HCT116 (cell line): ENCODE measurements at regions not wholly inside any gene's neighbourhood (a gene's known extent, or its start where the extent isn't known, plus 50 kb on each side); places are given as distances from the start of the nearest gene placed in this dataset.

ENCODE experiments used
- ATAC-seq: fragments of 200-7000 bp; cut with Tn5 transposase; 2 replicates; pipeline ENCODE4 v1.9.1; 2020; ENCODE audit warnings: mild to moderate bottlenecking, moderate library complexity
- BruUV-seq: library from RNA; stranded (reverse); fragments of 400-500 nt; replicated peaks from 2 replicates; lab custom pipeline; 2021; lab: Mats Ljungman, UMichigan
- CTCF ChIA-PET: fragments of 300-600 bp; sonication (Branson Sonifier 250); formaldehyde crosslinking; loops from one replicate; lab custom pipeline; 2021; ENCODE audit warnings: antibody characterized with exemption; lab: Charles Lee
- POLR2A ChIA-PET: fragments of 300-600, 350-600 bp; sonication (Branson Sonifier 250); formaldehyde crosslinking; loops from one replicate; lab custom pipeline; 2021; ENCODE audit warnings: antibody characterized with exemption; lab: Charles Lee
- RAD21 ChIA-PET, 2 experiments: fragments of 300-600 bp; sonication (Branson Sonifier 250); formaldehyde crosslinking; loops; one replicate each; lab custom pipeline; 2023; ENCODE audit warnings: low total read pairs in 2 of 2; ENCODE audit not compliant: uncharacterized antibody in 2 of 2, unreplicated experiment in 2 of 2, low non-redundant PET in 1 of 2; lab: Charles Lee
- DNase-seq: peaks from one replicate; pipeline ENCODE4 v3.0.0-alpha.2; 2010; ENCODE audit warnings: low read depth, low spot score
- H2AFZ ChIP-seq: fragments of 200-600 bp; shearing (Covaris generic), sonication (generic); 2 replicates; pipeline ENCODE4 v1.6.1; 2017; ENCODE audit warnings: low read depth, mixed run types, mixed read lengths, antibody characterized with exemption, low read length; ENCODE audit not compliant: poor library complexity, severe bottlenecking
- H3K27ac ChIP-seq: 2 replicates; pipeline ENCODE4 v1.5.1; 2012; ENCODE audit warnings: low read depth, low read length
- H3K27me3 ChIP-seq: fragments of 200-600 bp; sonication (generic); 2 replicates; pipeline ENCODE4 v1.6.1; 2016; ENCODE audit warnings: mixed run types, low read length, mixed read lengths; ENCODE audit not compliant: insufficient read depth
- H3K36me3 ChIP-seq, 2 experiments: fragments of 200-500 bp in 1 of 2; fragments of 200-600 bp in 1 of 2; sonication (Bioruptor generic) in 1 of 2; sonication (generic) in 1 of 2; 2 replicates each; pipeline versions ENCODE4 v1.5.1 to v1.6.1; 2014 to 2016; ENCODE audit warnings: low read length in 2 of 2, inconsistent platforms in 1 of 2, mixed read lengths in 1 of 2, mixed run types in 1 of 2; ENCODE audit not compliant: insufficient read depth in 2 of 2, control insufficient read depth in 1 of 2
- H3K4me1 ChIP-seq, 2 experiments: fragments of 200-600 bp in 1 of 2; sonication (generic) in 1 of 2; 2 replicates each; pipeline versions ENCODE4 v1.5.1 to v1.6.1; 2012 to 2017; ENCODE audit warnings: low read length in 2 of 2, inconsistent platforms in 1 of 2, mild to moderate bottlenecking in 1 of 2, mixed read lengths in 1 of 2, mixed run types in 1 of 2, moderate library complexity in 1 of 2; ENCODE audit not compliant: insufficient read depth in 2 of 2, control insufficient read depth in 1 of 2
- H3K4me2 ChIP-seq: fragments of 200-600 bp; sonication (generic); 2 replicates; pipeline ENCODE4 v1.6.1; 2017; ENCODE audit warnings: mixed run types, low read length, mixed read lengths
- H3K4me3 ChIP-seq, 2 experiments: fragments of 200-600 bp in 1 of 2; sonication (generic) in 1 of 2; replicated peaks in 1 of 2; 2 replicates each; pipeline ENCODE4 v1.5.1; 2011 to 2016; ENCODE audit warnings: low read length in 2 of 2, control low read depth in 1 of 2, low read depth in 1 of 2, mild to moderate bottlenecking in 1 of 2, mixed read lengths in 1 of 2, mixed run types in 1 of 2
- H3K79me2 ChIP-seq: fragments of 200-600 bp; sonication (generic); 2 replicates; pipeline ENCODE4 v1.6.1; 2017; ENCODE audit warnings: mild to moderate bottlenecking, mixed run types, low read length, moderate library complexity, mixed read lengths; ENCODE audit not compliant: insufficient read depth
- H3K9ac ChIP-seq: fragments of 200-600 bp; sonication (generic); 2 replicates; pipeline ENCODE4 v1.6.1; 2016; ENCODE audit warnings: low read length, mixed read lengths
- H3K9me2 ChIP-seq: fragments of 200-600 bp; sonication (generic), shearing (Covaris generic); 2 replicates; pipeline ENCODE4 v1.6.1; 2017; ENCODE audit warnings: mixed run types, mild to moderate bottlenecking, moderate library complexity; ENCODE audit not compliant: insufficient read depth
- H3K9me3 ChIP-seq, 2 experiments: fragments of 200-500 bp in 1 of 2; fragments of 200-600 bp in 1 of 2; sonication (Bioruptor generic) in 1 of 2; sonication (generic) in 1 of 2; 2 replicates each; pipeline ENCODE4 v1.6.1; 2014 to 2017; ENCODE audit warnings: low read length in 2 of 2, mixed read lengths in 2 of 2, inconsistent platforms in 1 of 2, low read depth in 1 of 2, mild to moderate bottlenecking in 1 of 2, mixed run types in 1 of 2, moderate library complexity in 1 of 2; ENCODE audit not compliant: control insufficient read depth in 1 of 2, insufficient read depth in 1 of 2
- H4K20me1 ChIP-seq: fragments of 200-600 bp; sonication (generic), shearing (Covaris generic); 2 replicates; pipeline ENCODE4 v1.6.1; 2017; ENCODE audit warnings: mixed run types, mild to moderate bottlenecking, moderate library complexity; ENCODE audit not compliant: insufficient read depth
- CBX3 ChIP-seq: IDR thresholded peaks from 2 replicates; pipeline ENCODE4 v1.6.1; 2012; ENCODE audit warnings: low read depth
- CEBPB ChIP-seq: IDR thresholded peaks from 2 replicates; pipeline ENCODE4 v1.6.1; 2012; ENCODE audit warnings: low read depth
- EGR1 ChIP-seq: IDR thresholded peaks from 2 replicates; pipeline ENCODE4 v1.6.1; 2012; ENCODE audit warnings: low read depth
- EZH2phosphoT487 ChIP-seq: fragments of 200-600 bp; IDR thresholded peaks from 2 replicates; pipeline ENCODE4 v1.6.1; 2018; ENCODE audit warnings: antibody characterized with exemption, borderline replicate concordance
- POLR2A ChIP-seq: IDR thresholded peaks from 2 replicates; pipeline ENCODE4 v1.7.0; 2011; ENCODE audit warnings: borderline replicate concordance; ENCODE audit not compliant: insufficient read depth, insufficient read length; ENCODE audit errors: extremely low read depth
- POLR2AphosphoS5 ChIP-seq: IDR thresholded peaks from 2 replicates; pipeline ENCODE4 v1.6.1; 2011; ENCODE audit warnings: mild to moderate bottlenecking, low read depth, low read length, moderate library complexity
- YY1 ChIP-seq: IDR thresholded peaks from 2 replicates; pipeline ENCODE4 v1.6.1; 2011; ENCODE audit warnings: low read length, low read depth, moderate library complexity, mild to moderate bottlenecking; ENCODE audit not compliant: insufficient replicate concordance; ENCODE audit errors: extremely low read depth
- intact Hi-C: fragments of 100-400 bp; cut with micrococcal nuclease; formaldehyde crosslinking; loops from 2 replicates; pipeline ENCODE4 v1.10.0; 2022
- TF ChIP-seq, protein P1 (sequence below): IDR thresholded peaks from 2 replicates; pipeline ENCODE4 v1.6.1; 2011; ENCODE audit warnings: mild to moderate bottlenecking, low read length, moderate library complexity; ENCODE audit not compliant: insufficient replicate concordance; ENCODE audit errors: extremely low read depth
- TF ChIP-seq, protein P2 (sequence below), 3 experiments: fragments of 200-600 bp in 1 of 3; sonication (generic) in 1 of 3; IDR thresholded peaks in 2 of 3; conservative IDR thresholded peaks in 1 of 3; 2 replicates each; pipeline ENCODE4 v1.5.1; 2012 to 2017; ENCODE audit warnings: low read depth in 2 of 3, low read length in 2 of 3, antibody characterized with exemption in 1 of 3, borderline replicate concordance in 1 of 3, control low read depth in 1 of 3, mild to moderate bottlenecking in 1 of 3, mixed read lengths in 1 of 3, mixed run types in 1 of 3, moderate library complexity in 1 of 3; ENCODE audit not compliant: insufficient read depth in 1 of 3
- TF ChIP-seq, protein P3 (sequence below): IDR thresholded peaks from 2 replicates; pipeline ENCODE4 v1.6.1; 2012

DNA sequence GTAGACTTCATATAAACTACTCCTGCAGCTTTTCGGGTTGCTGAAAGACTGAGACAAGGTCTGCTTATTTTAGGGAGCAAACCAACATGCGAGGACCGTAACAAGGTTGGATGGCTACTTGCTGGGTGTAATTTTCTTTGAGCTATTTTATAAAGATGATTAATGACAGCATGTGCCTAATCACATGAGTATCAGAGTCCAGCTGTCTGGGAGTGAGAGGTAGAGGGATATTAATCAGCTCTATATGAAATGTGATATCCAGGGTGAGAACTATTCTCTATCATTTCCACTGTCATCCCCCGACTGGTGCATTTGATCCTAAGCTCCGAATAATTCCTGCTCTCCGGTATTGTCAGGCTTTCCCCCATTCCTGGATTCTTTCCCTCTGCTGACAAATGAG is 193.8 kb upstream of the HMHB1 start:
- intact Hi-C loops: no loop called here
- no peak overlapping the region for H2AFZ ChIP-seq
- ChIA-PET POLR2A (no interaction called here), CTCF (no interaction called here), RAD21 (no interaction called here)
- no peaks in the 10 kb centered on the region for H3K9me3 ChIP-seq
- H3K9ac ChIP-seq: no peak overlapping the region
- no peaks in the 10 kb centered on the region for H3K36me3 ChIP-seq
- no TSS peak for BruUV-seq
- no peak overlapping the region for H3K27ac ChIP-seq
- H3K79me2 ChIP-seq: no peaks in the 10 kb centered on the region
- no peaks in the 10 kb centered on the region for H3K27me3 ChIP-seq
- no peaks in the 10 kb centered on the region for H3K4me1 ChIP-seq
- no peak overlapping the region for H3K4me2 ChIP-seq
- DNase-seq: no peak
- no peak overlapping the region for H3K4me3 ChIP-seq
- no peak for TF ChIP-seq POLR2A
- TF ChIP-seq CBX3: no peak
- no peak for TF ChIP-seq EZH2phosphoT487
- TF ChIP-seq YY1: no peak
- TF ChIP-seq POLR2AphosphoS5: no peak
- H3K9me2 ChIP-seq: no peaks in the 10 kb centered on the region
- no peak for ATAC-seq
- H4K20me1 ChIP-seq: no peaks in the 10 kb centered on the region

DNA sequence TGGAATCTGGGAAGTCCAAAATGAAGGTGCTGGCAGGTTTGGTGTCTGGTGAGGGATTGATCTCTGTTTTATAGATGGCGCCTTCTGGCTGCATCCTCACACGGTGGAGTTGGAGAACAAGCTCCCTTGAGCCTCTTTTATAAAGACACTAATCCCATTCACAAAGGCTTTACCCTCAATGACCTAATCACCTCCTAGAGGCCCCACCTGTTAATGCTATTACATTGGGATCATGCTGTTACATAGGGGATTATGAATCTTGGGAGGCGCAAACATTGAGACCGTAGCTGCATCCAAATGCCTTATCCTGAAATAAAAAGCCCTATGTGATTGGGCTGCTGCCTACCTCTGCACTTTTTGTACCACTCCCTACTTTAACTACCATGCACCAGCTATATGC is 197.1 kb upstream of the HMHB1 start:
- intact Hi-C loops: no loop called here
- BruUV-seq: no TSS peak
- POLR2A ChIA-PET: no interaction called here
- RAD21 ChIA-PET: no interaction called here
- no peak overlapping the region for H2AFZ ChIP-seq
- no peak overlapping the region for H3K4me2 ChIP-seq
- no peak overlapping the region for H3K4me3 ChIP-seq
- no peak overlapping the region for H3K9ac ChIP-seq
- no peaks in the 10 kb centered on the region for H3K9me3 ChIP-seq
- CTCF ChIA-PET: no interaction called here
- no peak for DNase-seq
- ATAC-seq: no peak
- TF ChIP-seq EZH2phosphoT487: no peak
- TF ChIP-seq, protein P1, sequence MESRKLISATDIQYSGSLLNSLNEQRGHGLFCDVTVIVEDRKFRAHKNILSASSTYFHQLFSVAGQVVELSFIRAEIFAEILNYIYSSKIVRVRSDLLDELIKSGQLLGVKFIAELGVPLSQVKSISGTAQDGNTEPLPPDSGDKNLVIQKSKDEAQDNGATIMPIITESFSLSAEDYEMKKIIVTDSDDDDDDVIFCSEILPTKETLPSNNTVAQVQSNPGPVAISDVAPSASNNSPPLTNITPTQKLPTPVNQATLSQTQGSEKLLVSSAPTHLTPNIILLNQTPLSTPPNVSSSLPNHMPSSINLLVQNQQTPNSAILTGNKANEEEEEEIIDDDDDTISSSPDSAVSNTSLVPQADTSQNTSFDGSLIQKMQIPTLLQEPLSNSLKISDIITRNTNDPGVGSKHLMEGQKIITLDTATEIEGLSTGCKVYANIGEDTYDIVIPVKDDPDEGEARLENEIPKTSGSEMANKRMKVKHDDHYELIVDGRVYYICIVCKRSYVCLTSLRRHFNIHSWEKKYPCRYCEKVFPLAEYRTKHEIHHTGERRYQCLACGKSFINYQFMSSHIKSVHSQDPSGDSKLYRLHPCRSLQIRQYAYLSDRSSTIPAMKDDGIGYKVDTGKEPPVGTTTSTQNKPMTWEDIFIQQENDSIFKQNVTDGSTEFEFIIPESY: no peak
- no peak for TF ChIP-seq CEBPB
- TF ChIP-seq EGR1: no peak
- TF ChIP-seq, protein P2, sequence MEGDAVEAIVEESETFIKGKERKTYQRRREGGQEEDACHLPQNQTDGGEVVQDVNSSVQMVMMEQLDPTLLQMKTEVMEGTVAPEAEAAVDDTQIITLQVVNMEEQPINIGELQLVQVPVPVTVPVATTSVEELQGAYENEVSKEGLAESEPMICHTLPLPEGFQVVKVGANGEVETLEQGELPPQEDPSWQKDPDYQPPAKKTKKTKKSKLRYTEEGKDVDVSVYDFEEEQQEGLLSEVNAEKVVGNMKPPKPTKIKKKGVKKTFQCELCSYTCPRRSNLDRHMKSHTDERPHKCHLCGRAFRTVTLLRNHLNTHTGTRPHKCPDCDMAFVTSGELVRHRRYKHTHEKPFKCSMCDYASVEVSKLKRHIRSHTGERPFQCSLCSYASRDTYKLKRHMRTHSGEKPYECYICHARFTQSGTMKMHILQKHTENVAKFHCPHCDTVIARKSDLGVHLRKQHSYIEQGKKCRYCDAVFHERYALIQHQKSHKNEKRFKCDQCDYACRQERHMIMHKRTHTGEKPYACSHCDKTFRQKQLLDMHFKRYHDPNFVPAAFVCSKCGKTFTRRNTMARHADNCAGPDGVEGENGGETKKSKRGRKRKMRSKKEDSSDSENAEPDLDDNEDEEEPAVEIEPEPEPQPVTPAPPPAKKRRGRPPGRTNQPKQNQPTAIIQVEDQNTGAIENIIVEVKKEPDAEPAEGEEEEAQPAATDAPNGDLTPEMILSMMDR (IDR thresholded peaks at IDR 0.05 in 2 of 3, conservative IDR thresholded peaks at IDR 0.05 in 1 of 3; ENCODE audit: borderline replicate concordance in 1 of 3, insufficient read depth in 1 of 3, low read depth in 2 of 3, low read length in 2 of 3): no peak
- TF ChIP-seq, protein P3, sequence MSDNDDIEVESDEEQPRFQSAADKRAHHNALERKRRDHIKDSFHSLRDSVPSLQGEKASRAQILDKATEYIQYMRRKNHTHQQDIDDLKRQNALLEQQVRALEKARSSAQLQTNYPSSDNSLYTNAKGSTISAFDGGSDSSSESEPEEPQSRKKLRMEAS: no peak
- no peak for TF ChIP-seq YY1
- H3K4me1 ChIP-seq: no peaks in the 10 kb centered on the region
- no peaks in the 10 kb centered on the region for H3K27me3 ChIP-seq
- no peak overlapping the region for H3K27ac ChIP-seq
- no peaks in the 10 kb centered on the region for H3K9me2 ChIP-seq
- H3K79me2 ChIP-seq: no peaks in the 10 kb centered on the region
- no peaks in the 10 kb centered on the region for H3K36me3 ChIP-seq
- H4K20me1 ChIP-seq: no peaks in the 10 kb centered on the region
